AML-193 (cell line): ENCODE measurements at regions not wholly inside any gene's neighbourhood (a gene's known extent, or its start where the extent isn't known, plus 50 kb on each side); places are given as distances from the start of the nearest gene placed in this dataset.
"Not testable (repeated sequence)": the region's sequence is repeated elsewhere in the genome, so short reads cannot be mapped to it uniquely, and the experiment has no call there.

Experiments used
- DNase-seq, 2 experiments: peaks; one replicate each; lab custom pipeline; 2025; lab: John Stamatoyannopoulos, UW

- DNase-seq: no peak
Observed at GRCh38 chr15:45948181-45948621, 313.4 kb downstream of the SQOR start.

GRCh38 chr15:45958924-45959323, 324.1 kb downstream of the SQOR start:
- no peak for DNase-seq

- DNase-seq: no peak
Observed at GRCh38 chr15:45962733-45963132, 327.9 kb downstream of the SQOR start.

- DNase-seq: no peak
Observed at GRCh38 chr15:45970542-45970941, 335.7 kb downstream of the SQOR start.

GRCh38 chr15:45980366-45980765, 345.5 kb downstream of the SQOR start:
- no peak for DNase-seq

- DNase-seq: no peak
Observed at GRCh38 chr15:45981625-45982024, 346.8 kb downstream of the SQOR start.

DNA sequence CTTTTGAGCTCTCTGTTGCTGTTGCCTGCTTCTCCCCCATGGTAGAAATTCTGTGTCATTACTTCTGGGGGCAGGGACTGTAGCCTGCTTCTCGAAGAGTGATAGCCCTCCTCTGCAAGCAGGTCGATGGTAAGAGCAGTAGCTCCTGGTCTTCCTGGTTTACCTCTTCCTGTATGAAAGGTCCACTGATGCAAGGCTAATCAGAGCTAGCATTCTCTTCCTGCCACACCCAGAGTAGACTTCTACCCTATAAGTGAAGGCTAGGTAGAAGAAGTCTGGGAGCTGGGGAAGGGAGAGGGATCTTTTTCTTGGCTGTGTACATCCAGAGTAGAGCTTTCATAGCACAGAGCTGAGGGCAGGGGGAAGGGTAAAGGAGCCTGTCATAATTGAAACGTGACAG, 357.0 kb downstream of the SQOR start:
- DNase-seq: no peak

- no peak for DNase-seq
Observed at GRCh38 chr15:45993072-45993471, 358.2 kb downstream of the SQOR start.

GRCh38 chr15:45993508-45993907, 358.7 kb downstream of the SQOR start:
- no peak for DNase-seq

- no peak for DNase-seq
Observed at GRCh38 chr15:45995800-45996199, 361.0 kb downstream of the SQOR start.

- no peak for DNase-seq
Observed at GRCh38 chr15:46014532-46014931, 379.7 kb downstream of the SQOR start.

- no peak for DNase-seq
Observed at GRCh38 chr15:46034755-46035154, 399.9 kb downstream of the SQOR start.

DNA sequence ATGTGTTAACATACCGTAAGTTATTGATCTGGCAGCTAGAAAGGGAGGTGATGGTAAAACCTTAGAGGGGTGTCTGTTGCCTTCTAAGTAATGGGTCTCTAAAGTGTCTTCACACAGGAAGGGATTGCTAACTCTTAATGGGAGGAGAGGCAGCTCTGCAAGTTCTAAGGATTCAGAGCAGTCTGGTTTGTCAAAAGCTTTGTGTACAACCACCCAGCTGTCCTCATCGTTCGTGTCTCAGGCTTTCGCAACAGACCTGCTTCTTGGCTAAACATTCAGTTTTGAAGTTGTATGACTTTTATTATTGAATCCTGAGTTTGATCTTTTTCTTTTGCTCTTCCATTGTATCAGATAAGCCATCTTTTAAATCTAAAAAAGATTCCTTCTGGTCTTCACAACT, 404.9 kb downstream of the SQOR start:
- no peak for DNase-seq

DNA sequence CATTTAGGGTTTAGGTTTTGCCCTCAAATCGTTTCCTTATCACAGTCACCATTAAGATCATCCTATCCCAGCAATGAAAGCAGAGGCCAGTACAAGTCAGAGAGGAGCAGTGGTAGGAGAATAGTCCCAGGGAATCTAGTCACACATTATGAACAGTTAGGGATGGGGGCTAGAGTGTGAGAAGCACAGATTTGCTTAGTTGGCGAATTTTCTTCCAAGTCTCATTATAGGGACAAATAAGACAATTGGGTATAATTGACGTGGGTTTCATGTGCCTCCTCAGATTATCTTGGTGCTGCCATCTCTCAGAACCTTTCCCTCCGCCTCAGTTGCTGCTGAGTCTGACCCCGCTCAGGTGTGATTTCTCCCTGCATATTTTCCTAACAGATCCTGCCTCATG, 407.1 kb downstream of the SQOR start:
- no peak for DNase-seq

DNA sequence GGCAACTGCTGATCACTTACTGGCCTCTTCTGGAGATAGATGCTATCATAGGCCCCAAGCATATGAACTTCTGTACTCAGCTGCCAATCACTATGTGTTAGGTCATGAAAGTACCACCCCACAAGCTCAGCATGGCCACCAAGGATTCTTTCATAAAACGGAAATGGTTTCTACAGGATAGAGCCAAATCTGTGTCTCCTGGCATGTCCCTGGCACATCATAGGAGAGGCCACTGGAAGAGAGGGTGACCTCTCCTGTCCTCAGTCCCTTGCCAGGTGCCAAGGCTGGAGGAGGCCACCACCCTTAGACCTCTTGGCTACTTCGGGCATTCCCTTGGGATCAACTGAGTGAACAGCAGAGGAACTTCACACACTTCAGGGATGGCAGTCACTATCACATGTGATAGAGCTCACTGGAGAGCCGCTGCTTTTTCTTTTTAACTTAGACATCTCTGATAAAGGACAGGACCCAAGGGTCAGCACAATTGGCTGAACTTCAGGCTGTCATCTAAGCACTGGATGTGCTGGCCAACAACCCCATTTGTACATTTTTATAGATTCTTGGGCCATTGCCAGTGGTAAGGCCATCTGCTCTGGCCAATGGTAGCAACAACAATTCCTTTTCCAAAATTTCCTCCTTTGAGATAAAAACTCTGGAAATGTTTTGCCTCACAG, 425.2 kb downstream of the SQOR start:
- no peak for DNase-seq

- DNase-seq: no peak
Observed at GRCh38 chr15:46061002-46061401, 426.2 kb downstream of the SQOR start.

DNA sequence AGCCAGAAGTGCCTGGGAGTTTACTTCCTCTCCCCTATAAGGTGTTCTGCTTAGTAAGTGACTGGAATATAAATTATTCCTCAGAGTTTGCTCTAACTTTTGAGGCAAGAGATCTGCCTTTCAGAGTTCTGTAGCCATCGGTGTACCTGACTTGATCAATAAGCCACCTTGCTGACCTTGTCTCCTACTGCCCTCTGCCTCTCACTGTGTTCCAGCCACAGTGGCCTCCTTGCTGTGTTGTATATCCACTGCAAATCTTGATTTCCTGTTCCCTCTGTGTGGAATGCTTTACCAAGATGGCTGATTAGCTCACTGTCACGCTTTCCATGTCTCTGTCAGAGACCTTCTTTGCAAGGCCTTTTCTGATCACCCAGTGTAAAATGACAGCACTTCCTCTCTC, 442.4 kb downstream of the SQOR start:
- no peak for DNase-seq

- no peak for DNase-seq
Observed at GRCh38 chr15:46079046-46079445, 444.2 kb downstream of the SQOR start.

GRCh38 chr15:46080016-46080415, 445.2 kb downstream of the SQOR start:
- DNase-seq: no peak

DNA sequence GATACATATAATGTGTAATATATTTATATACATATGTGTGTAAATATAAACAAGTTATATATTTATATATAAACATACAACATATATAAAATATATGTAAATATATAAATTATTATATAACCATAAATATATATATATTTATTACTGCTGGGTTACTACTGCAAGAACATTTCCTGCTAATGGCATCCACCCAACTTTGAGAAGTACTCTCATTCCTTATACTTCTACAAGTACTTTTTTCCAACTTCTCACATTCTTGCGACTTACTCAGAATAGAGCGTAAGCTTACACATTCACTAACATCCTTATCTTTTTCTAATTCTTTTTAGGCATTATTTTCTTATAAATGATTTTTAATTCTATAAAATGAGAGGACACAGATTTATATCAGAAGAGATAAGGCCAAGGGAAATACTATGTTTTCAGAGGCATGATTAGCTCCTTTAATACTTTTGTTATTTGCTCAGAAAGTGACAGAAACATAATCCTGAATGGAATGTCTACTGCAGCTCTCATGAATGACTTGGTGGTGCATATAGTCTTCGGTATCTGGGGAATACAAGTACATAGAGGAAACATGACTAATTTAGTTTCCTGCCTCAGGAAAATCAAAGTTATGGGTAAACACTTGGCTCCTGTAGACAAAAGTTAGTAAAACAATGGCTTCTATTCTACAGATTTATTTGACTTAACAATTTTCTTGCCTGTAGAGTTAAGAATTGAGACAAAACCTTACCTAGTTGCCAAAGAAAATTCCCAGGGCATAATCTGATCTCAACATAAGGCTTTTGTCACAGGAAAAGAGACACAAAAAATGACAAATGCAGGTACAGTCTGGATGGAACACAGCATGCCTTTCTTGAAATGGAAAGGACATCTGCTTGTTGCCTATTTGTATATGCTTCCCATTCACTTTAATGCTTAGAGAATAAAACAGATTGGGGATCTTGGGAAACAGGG, 453.9 kb downstream of the SQOR start:
- no peak for DNase-seq

DNA sequence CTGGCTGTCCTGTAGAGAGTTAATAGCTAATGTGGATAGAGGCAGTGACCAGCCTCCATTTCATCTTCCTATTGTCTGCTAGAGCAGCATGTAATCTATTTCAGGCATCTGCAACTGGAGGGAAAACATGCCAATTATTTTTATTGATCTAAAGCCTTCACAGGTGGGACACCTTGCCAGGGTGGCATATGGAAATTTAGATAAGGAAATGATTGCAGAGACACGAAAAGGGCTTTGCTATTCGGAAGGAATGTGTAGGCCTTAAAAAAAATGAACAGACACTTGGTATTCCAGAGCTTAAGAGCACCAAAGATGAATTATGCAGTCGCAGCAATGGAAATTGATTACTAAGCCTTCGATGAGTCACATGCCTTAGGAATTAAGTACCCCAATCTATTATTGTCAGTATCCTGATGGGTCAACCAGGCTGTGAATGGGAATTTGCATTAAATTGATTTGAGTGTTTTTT, 454.7 kb downstream of the SQOR start:
- no peak for DNase-seq

- DNase-seq: peak; percentile 7 to 19
Observed at GRCh38 chr15:46091860-46092450, 457.1 kb downstream of the SQOR start.

DNA sequence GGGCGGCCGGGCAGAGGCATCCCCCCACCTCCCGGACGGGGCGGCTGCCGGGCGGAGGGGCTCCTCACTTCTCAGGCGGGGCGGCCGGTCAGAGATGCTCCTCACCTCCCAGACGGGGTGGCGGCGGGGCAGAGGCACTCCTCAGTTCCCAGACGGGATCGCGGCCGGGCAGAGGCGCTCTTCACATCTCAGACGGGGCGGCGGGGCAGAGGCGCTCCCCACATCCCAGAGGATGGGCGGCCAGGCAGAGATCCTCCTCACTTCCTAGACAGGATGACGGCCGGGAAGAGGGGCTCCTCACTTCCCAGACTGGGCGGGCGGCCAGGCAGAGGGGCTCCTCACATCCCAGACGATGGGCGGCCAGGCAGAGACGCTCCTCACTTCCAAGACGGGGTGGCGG, 463.2 kb downstream of the SQOR start:
- not testable (repeated sequence) for DNase-seq
